Esophagus muscularis mucosa (tissue), 4 donors: ENCODE measurements at regions not wholly inside any gene's neighbourhood (a gene's known extent, or its start where the extent isn't known, plus 50 kb on each side); places are given as distances from the start of the nearest gene placed in this dataset.
A peak's percentile ranks its signal among the peaks of the same experiment; 100 is the strongest.

ENCODE experiments used
- DNase-seq: peaks from one replicate; pipeline ENCODE4 v3.0.0-alpha.2; 2017; ENCODE audit errors: extremely low spot score
- H3K27ac ChIP-seq, 4 donors: fragments of 200-600 bp; sonication (generic); replicated peaks in 1 of 4; 1 replicate in 3 of 4; 2 replicates in 1 of 4; pipeline ENCODE4 v1.5.1; 2016 to 2019; ENCODE audit warnings: mild to moderate bottlenecking in 1 of 4
- H3K27me3 ChIP-seq, 4 donors: fragments of 200-600 bp; sonication (generic); one replicate each; pipeline versions ENCODE4 v1.5.1 to v1.6.0; 2016 to 2019
- H3K36me3 ChIP-seq, 4 donors: fragments of 200-600 bp; sonication (generic); one replicate each; pipeline ENCODE4 v1.5.1; 2016 to 2019
- H3K4me1 ChIP-seq, 4 donors: fragments of 200-600 bp; sonication (generic); one replicate each; pipeline ENCODE4 v1.5.1; 2016 to 2019
- H3K4me3 ChIP-seq, 4 donors: fragments of 200-600 bp; sonication (generic); 1 replicate in 2 of 4; 2 replicates in 2 of 4; pipeline ENCODE4 v1.5.1; 2016 to 2019; ENCODE audit warnings: mild to moderate bottlenecking in 4 of 4, moderate library complexity in 1 of 4
- H3K9me3 ChIP-seq, 4 donors: fragments of 200-600 bp; sonication (generic); 1 replicate in 3 of 4; 2 replicates in 1 of 4; pipeline ENCODE4 v1.5.1; 2016 to 2019
- CTCF ChIP-seq, 3 experiments: fragments of 200-600 bp in 2 of 3; fragments of 450-650 bp in 1 of 3; sonication (generic) in 2 of 3; IDR thresholded peaks; one replicate each; pipeline ENCODE4 v1.5.1; 2017 to 2019; ENCODE audit warnings: antibody characterized with exemption in 3 of 3, mild to moderate bottlenecking in 2 of 3, moderate library complexity in 1 of 3
- EP300 ChIP-seq: sonication (generic); formaldehyde crosslinking; IDR thresholded peaks from one replicate; pipeline ENCODE4 v1.6.1; 2017; ENCODE audit warnings: antibody characterized with exemption
- POLR2A ChIP-seq: fragments of 450-650 bp; IDR thresholded peaks from one replicate; pipeline ENCODE4 v1.6.1; 2017; ENCODE audit warnings: antibody characterized with exemption, moderate library complexity, mild to moderate bottlenecking, low read depth
- POLR2AphosphoS5 ChIP-seq, 2 donors: sonication (generic); formaldehyde crosslinking; IDR thresholded peaks; one replicate each; pipeline ENCODE4 v1.6.1; 2017; ENCODE audit warnings: antibody characterized with exemption in 2 of 2
- WGBS: methylation state at CpG from one replicate; pipeline ENCODE4 v1.1.5; 2018; 5-methylcytosine and 5-hydroxymethylcytosine counted together
- intact Hi-C: fragments of 100-400 bp; cut with DNase I; formaldehyde crosslinking; loops from one replicate; pipeline ENCODE4 v1.15.1; 2023

- intact Hi-C loops: no loop called here
- peak overlapping the region in 3 of 4 donors; percentile 78 to 85 (median 81) for H3K27ac ChIP-seq
- WGBS: 99% methylated on average over 6 of the region's 6 CpGs
These were observed 288.1 kb downstream of the GADD45G start for GRCh38 chr9:89892920-89893319.

GRCh38 chr9:89893886-89894285, 289.1 kb downstream of the GADD45G start:
- H3K27me3 ChIP-seq: no peaks in the 10 kb centered on the region
- intact Hi-C loops: no loop called here

More at GRCh38 chr9:89892920-89893319, 288.1 kb downstream of the GADD45G start:
- Histone ChIP-seq H3K36me3 (no peaks in the 10 kb centered on the region), H3K27me3 (no peaks in the 10 kb centered on the region), H3K9me3 (no peaks in the 10 kb centered on the region), H3K4me3 (no peak overlapping the region), H3K4me1 (peaks cover 20 to 30% (median 26%) of the 10 kb centered on the region in 4 donors)
- DNase-seq: peak; percentile 90
- no peak for TF ChIP-seq POLR2A
- no peak for TF ChIP-seq POLR2AphosphoS5 (IDR thresholded peaks at IDR 0.05)
- TF ChIP-seq EP300: no peak
- TF ChIP-seq CTCF (IDR thresholded peaks at IDR 0.05): no peak

DNA sequence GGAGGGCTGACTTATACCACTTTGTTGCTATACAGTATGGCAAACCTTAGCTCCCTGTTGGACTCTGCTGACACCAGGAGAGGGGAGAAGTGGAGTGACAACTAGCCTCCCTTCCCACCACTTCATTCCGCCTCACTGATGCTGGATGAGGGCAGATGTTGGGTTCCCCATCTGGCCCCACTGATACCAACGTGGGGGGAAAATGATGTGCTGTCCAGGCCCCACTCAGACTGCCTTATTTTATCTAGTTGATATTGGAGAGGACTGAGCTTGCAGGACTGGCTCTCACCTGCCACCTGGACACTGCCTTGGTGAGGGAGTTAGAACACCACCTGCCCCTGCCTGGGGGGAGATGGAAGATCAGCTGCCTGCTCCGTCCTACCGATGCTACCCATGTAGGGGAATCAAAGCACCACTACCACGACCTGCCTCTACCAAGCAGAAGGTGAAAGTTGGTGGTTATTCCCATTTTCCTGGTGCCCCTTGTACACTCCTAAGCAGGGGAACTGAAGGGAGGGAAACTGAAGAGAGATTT, 292.1 kb downstream of the GADD45G start:
- intact Hi-C loops: no loop called here
- peak; percentile 91 for DNase-seq
- Histone ChIP-seq H3K4me3 (no peak overlapping the region), H3K27ac (no peak overlapping the region), H3K36me3 (no peaks in the 10 kb centered on the region), H3K9me3 (no peaks in the 10 kb centered on the region), H3K27me3 (no peaks in the 10 kb centered on the region), H3K4me1 (peaks cover 5 to 12% (median 10%) of the 10 kb centered on the region in 4 donors)
- 94% methylated on average over 5 of the region's 5 CpGs for WGBS
- TF ChIP-seq EP300 (no peak), POLR2A (no peak), CTCF (IDR thresholded peaks at IDR 0.05) (no peak), POLR2AphosphoS5 (IDR thresholded peaks at IDR 0.05) (no peak)

More at GRCh38 chr9:89893886-89894285, 289.1 kb downstream of the GADD45G start:
- Histone ChIP-seq H3K27ac (no peak overlapping the region), H3K36me3 (no peaks in the 10 kb centered on the region), H3K4me3 (no peak overlapping the region), H3K4me1 (peaks cover 20 to 30% (median 26%) of the 10 kb centered on the region in 4 donors), H3K9me3 (no peaks in the 10 kb centered on the region)
- DNase-seq: no peak
- TF ChIP-seq POLR2A (no peak), POLR2AphosphoS5 (IDR thresholded peaks at IDR 0.05) (no peak), EP300 (no peak), CTCF (IDR thresholded peaks at IDR 0.05) (no peak)
- 98% methylated on average over 2 of the region's 2 CpGs for WGBS

DNA sequence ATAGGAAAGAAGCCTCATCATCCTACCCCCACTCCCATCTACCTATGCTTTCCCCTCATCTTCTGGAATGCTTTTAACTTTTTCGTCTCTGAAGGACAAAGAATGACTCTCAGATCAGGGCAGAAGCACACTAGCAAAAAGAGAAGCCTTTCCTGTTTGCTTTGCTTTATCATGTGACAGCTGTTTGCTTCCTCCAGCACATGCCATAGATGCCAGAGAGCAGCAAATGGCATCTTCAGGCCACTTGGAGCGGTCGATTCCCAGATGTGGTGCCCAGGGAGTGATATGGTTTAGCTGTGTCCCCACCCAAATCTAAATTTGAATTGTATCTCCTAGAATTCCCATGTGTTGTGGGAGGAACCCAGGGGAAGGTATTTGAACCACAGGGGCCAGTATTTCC, 294.8 kb downstream of the GADD45G start:
- DNase-seq: peak; percentile 53
- TF ChIP-seq POLR2A (no peak), CTCF (IDR thresholded peaks at IDR 0.05) (no peak), EP300 (no peak), POLR2AphosphoS5 (IDR thresholded peaks at IDR 0.05) (no peak)
- Histone ChIP-seq H3K36me3 (no peaks in the 10 kb centered on the region), H3K27ac (no peak overlapping the region), H3K4me3 (no peak overlapping the region), H3K4me1 (peaks cover 7 to 17% (median 15%) of the 10 kb centered on the region in 4 donors), H3K27me3 (no peaks in the 10 kb centered on the region), H3K9me3 (no peaks in the 10 kb centered on the region)
- intact Hi-C loops: no loop called here
- 58% methylated on average over 3 of the region's 3 CpGs for WGBS

DNA sequence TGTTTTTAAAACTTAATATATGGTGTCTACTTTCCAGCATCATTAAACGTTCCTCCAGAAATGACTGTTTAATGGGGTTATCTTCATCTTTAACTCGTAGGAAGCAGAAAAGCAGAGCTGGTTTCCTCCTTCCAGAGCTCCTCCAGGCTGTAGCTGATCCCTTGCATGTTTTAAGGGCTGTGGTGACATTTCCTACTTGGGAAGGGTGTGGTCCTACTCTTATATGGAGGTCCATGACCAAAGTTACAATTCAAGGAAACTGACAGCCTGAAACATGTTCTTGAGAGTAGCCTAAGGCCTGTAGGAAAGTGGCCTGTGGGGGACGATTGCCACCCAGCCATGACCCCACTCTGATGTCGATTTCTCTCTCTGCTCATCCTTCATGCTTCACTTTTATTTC, 297.1 kb downstream of the GADD45G start:
- TF ChIP-seq POLR2AphosphoS5 (IDR thresholded peaks at IDR 0.05) (no peak), POLR2A (no peak), EP300 (no peak), CTCF (IDR thresholded peaks at IDR 0.05) (no peak)
- peak; percentile 21 for DNase-seq
- WGBS: 81% methylated on average over 4 of the region's 4 CpGs
- Histone ChIP-seq H3K9me3 (no peaks in the 10 kb centered on the region), H3K4me1 (peaks cover 7 to 17% (median 15%) of the 10 kb centered on the region in 4 donors), H3K36me3 (no peaks in the 10 kb centered on the region), H3K4me3 (no peak overlapping the region), H3K27me3 (no peaks in the 10 kb centered on the region), H3K27ac (no peak overlapping the region)
- intact Hi-C loops: no loop called here
